ENCODE measurements at regions not wholly inside any gene's neighbourhood (a gene's known extent, or its start where the extent isn't known, plus 50 kb on each side); places are given as distances from the start of the nearest gene placed in this dataset.

- Histone ChIP-seq H3K27me3 (no peaks in the 10 kb centered on the region), H3K4me1 (peaks cover 0 to 5% (median 0%) of the 10 kb centered on the region in 4 donors), H3K4me3 (no peak overlapping the region), H3K36me3 (no peaks in the 10 kb centered on the region), H3K9me3 (no peaks in the 10 kb centered on the region), H3K27ac (replicated peaks in 1 of 4) (no peak overlapping the region)
- intact Hi-C loops (cut with DNase I) = no loop called here
- TF ChIP-seq POLR2AphosphoS5 (IDR thresholded peaks at IDR 0.05) (no peak), EP300 (IDR thresholded peaks at IDR 0.05) (no peak), POLR2A (IDR thresholded peaks at IDR 0.05; ENCODE audit: low read depth) (no peak), CTCF (IDR thresholded peaks at IDR 0.05) (no peak)
- WGBS = 21% methylated on average over 1 of the region's 1 CpG
- no peak for DNase-seq (ENCODE audit: extremely low spot score)
These were observed 65.0 kb upstream of the GPR174 start for GRCh38 chrX:79079477-79079876.

DNA sequence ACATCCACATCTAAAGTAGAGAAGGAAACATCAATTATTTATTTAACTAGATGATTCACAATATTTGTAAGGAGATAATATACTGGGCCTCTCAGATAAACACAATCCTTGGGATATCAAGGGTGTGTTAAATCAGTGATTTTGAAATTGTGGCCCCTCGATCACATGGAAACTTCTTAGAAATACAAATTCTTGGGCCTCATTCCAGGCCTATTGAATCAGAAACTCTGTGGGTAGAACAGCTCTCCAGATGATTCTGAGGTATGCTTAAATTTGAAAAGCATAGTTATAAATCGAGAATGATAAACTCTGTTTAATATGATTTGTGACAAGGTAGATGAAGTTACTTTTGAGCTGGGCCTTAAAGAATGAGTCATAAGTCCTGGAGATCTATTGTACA, 64.3 kb upstream of the GPR174 start:
- WGBS = 58% methylated on average over 2 of the region's 2 CpGs
- TF ChIP-seq EP300 (IDR thresholded peaks at IDR 0.05) (no peak), POLR2A (IDR thresholded peaks at IDR 0.05; ENCODE audit: low read depth) (no peak), POLR2AphosphoS5 (IDR thresholded peaks at IDR 0.05) (no peak), CTCF (IDR thresholded peaks at IDR 0.05) (no peak)
- H3K4me1 ChIP-seq = peaks cover 0 to 5% (median 0%) of the 10 kb centered on the region in 4 donors
- no peak overlapping the region for H3K4me3 ChIP-seq
- H3K9me3 ChIP-seq = no peaks in the 10 kb centered on the region
- intact Hi-C loops (cut with DNase I) = loop anchor here (10.0 kb wide), 1 partner anchor 525 kb away; no protein-coding TSS in a partner anchor
- no peak for DNase-seq (ENCODE audit: extremely low spot score)
- no peak overlapping the region for H3K27ac ChIP-seq (replicated peaks in 1 of 4)
- H3K27me3 ChIP-seq = no peaks in the 10 kb centered on the region
- no peaks in the 10 kb centered on the region for H3K36me3 ChIP-seq

DNA sequence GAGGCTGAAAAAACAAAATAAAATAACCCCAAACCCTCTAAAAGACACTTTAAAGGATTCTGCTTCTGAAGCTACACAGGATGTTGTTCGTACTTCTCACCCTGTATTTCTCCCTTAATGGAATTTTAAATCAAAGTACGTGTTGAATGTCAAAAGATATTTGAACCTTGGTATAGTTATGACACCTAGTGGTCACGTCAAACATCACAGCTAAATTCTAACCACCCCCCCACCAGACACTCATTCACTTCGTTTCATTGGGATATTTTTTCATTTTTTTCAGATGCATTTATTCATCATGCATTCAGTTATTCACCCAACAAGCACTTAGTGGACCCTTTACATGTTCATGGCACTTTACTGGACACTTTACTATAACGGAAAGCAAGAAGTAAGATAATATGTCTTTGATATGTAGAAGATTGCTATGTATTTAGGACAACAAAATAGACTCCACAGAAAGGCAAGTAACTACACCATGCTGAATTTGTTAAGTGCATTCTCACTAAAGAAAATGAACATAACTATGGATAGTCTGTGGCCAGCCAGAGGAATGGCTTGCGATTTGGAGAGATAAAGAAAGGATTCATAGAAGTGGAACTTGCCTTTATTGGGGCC, 62.5 kb upstream of the GPR174 start:
- intact Hi-C loops (cut with DNase I) = loop anchor here (10.0 kb wide), 1 partner anchor 527 kb away; no protein-coding TSS in a partner anchor
- 13% methylated on average over 6 of the region's 6 CpGs for WGBS
- Histone ChIP-seq H3K27ac (replicated peaks in 1 of 4) (no peak overlapping the region), H3K9me3 (no peaks in the 10 kb centered on the region), H3K27me3 (no peaks in the 10 kb centered on the region), H3K4me3 (no peak overlapping the region), H3K36me3 (no peaks in the 10 kb centered on the region), H3K4me1 (peaks cover 0 to 5% (median 0%) of the 10 kb centered on the region in 4 donors)
- TF ChIP-seq POLR2A (IDR thresholded peaks at IDR 0.05; ENCODE audit: low read depth) (no peak), CTCF (IDR thresholded peaks at IDR 0.05) (peak; percentile 56 to 67 (median 57))
- no peak for DNase-seq (ENCODE audit: extremely low spot score)

DNA sequence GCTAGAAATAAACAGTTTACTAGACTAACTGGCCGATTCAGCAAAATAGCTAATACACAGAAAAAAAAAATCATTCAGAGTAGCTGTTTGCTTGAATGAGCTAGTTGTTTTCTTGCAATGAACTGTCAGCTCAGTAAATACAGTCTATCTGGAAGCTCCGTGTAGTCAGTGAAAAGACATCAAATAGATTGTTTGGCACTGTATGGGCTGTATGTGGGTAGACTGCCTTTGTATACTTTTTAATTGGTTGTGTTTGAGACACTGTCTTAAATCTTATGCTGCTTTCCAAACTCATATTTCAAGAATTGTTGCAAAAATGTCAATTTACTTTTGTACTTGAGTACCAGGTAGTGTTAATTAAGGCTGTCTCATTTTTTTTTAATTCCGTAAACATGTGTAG, 61.6 kb upstream of the GPR174 start:
- DNase-seq (ENCODE audit: extremely low spot score) = no peak
- H3K36me3 ChIP-seq = no peaks in the 10 kb centered on the region
- no peak overlapping the region for H3K27ac ChIP-seq (replicated peaks in 1 of 4)
- intact Hi-C loops (cut with DNase I) = loop anchor here (10.0 kb wide), 1 partner anchor 528 kb away; no protein-coding TSS in a partner anchor
- no peaks in the 10 kb centered on the region for H3K27me3 ChIP-seq
- H3K9me3 ChIP-seq = no peaks in the 10 kb centered on the region
- H3K4me3 ChIP-seq = no peak overlapping the region
- no peak for TF ChIP-seq POLR2A (IDR thresholded peaks at IDR 0.05; ENCODE audit: low read depth)
- TF ChIP-seq POLR2AphosphoS5 (IDR thresholded peaks at IDR 0.05) = no peak
- no peak for TF ChIP-seq CTCF (IDR thresholded peaks at IDR 0.05)
- TF ChIP-seq EP300 (IDR thresholded peaks at IDR 0.05) = no peak
- 45% methylated on average over 3 of the region's 3 CpGs for WGBS
- H3K4me1 ChIP-seq = peaks cover 0 to 5% (median 0%) of the 10 kb centered on the region in 4 donors

- DNase-seq (ENCODE audit: extremely low spot score) = no peak
- WGBS = 69% methylated on average over 1 of the region's 1 CpG
These were observed 59.6 kb upstream of the GPR174 start for GRCh38 chrX:79084923-79085322.

More at GRCh38 chrX:79084923-79085322, 59.6 kb upstream of the GPR174 start:
- H3K4me3 ChIP-seq = no peak overlapping the region
- TF ChIP-seq CTCF (IDR thresholded peaks at IDR 0.05) (no peak), EP300 (IDR thresholded peaks at IDR 0.05) (no peak), POLR2A (IDR thresholded peaks at IDR 0.05; ENCODE audit: low read depth) (no peak), POLR2AphosphoS5 (IDR thresholded peaks at IDR 0.05) (no peak)
- no peaks in the 10 kb centered on the region for H3K9me3 ChIP-seq
- no peaks in the 10 kb centered on the region for H3K36me3 ChIP-seq
- no peaks in the 10 kb centered on the region for H3K27me3 ChIP-seq
- intact Hi-C loops (cut with DNase I) = loop anchor here (10.0 kb wide), 1 partner anchor 530 kb away; no protein-coding TSS in a partner anchor
- peaks cover 0 to 5% (median 0%) of the 10 kb centered on the region in 4 donors for H3K4me1 ChIP-seq
- H3K27ac ChIP-seq (replicated peaks in 1 of 4) = no peak overlapping the region

Data from esophagus muscularis mucosa (tissue), 4 donors.